HepG2 (cell line): ENCODE measurements at regions not wholly inside any gene's neighbourhood (a gene's known extent, or its start where the extent isn't known, plus 50 kb on each side); places are given as distances from the start of the nearest gene placed in this dataset.

ENCODE experiments used
- CREB3 ChIP-seq: sonication (generic); formaldehyde crosslinking; IDR thresholded peaks from 2 replicates; pipeline ENCODE4 v1.5.0; 2020; ENCODE audit warnings: missing genetic modification reagents
- KDM5A ChIP-seq: fragments of 200-600 bp; sonication (generic); IDR thresholded peaks from 2 replicates; pipeline ENCODE4 v1.7.0; 2018; ENCODE audit warnings: antibody characterized with exemption, mild to moderate bottlenecking, low read length, borderline replicate concordance
- KLF16 ChIP-seq, 2 experiments: sonication (generic) in 1 of 2; formaldehyde crosslinking in 1 of 2; IDR thresholded peaks; 2 replicates each; pipeline versions ENCODE4 v1.6.1 to v1.8.0; 2016 to 2023; ENCODE audit warnings: missing genetic modification reagents in 2 of 2, missing compliant biosample characterization in 1 of 2
- MZF1 ChIP-seq: sonication (generic); formaldehyde crosslinking; IDR thresholded peaks from 2 replicates; pipeline ENCODE4 v1.8.1; 2023; ENCODE audit warnings: mild to moderate bottlenecking, missing genetic modification reagents, borderline replicate concordance
- NFYC ChIP-seq: IDR thresholded peaks from 2 replicates; pipeline ENCODE4 v1.6.1; 2016; ENCODE audit warnings: missing genetic modification reagents, missing compliant biosample characterization
- PREB ChIP-seq: sonication (generic); formaldehyde crosslinking; IDR thresholded peaks from 2 replicates; pipeline ENCODE4 v1.4.0; 2020; ENCODE audit warnings: missing genetic modification reagents
- SMARCC2 ChIP-seq: fragments of 450-650 bp; IDR thresholded peaks from 2 replicates; pipeline ENCODE4 v1.6.1; 2017; ENCODE audit warnings: antibody characterized with exemption, mild to moderate bottlenecking
- SP2 ChIP-seq: sonication (generic); formaldehyde crosslinking; IDR thresholded peaks from 2 replicates; pipeline ENCODE4 v1.5.1; 2020; ENCODE audit warnings: mild to moderate bottlenecking, missing genetic modification reagents
- TAF15 ChIP-seq: fragments of 200-400 bp; formaldehyde crosslinking; IDR thresholded peaks from one replicate; pipeline ENCODE4 v1.6.1; 2018; ENCODE audit warnings: mild to moderate bottlenecking, low read depth, low read length; ENCODE audit not compliant: poor library complexity, severe bottlenecking
- TP53 ChIP-seq: sonication (generic); formaldehyde crosslinking; conservative IDR thresholded peaks from 2 replicates; pipeline ENCODE4 v1.4.0; 2020; ENCODE audit warnings: missing genetic modification reagents
- XBP1 ChIP-seq: sonication (generic); formaldehyde crosslinking; IDR thresholded peaks from 2 replicates; pipeline ENCODE4 v1.5.0; 2020; ENCODE audit warnings: missing genetic modification reagents
- ZFAT ChIP-seq: sonication (generic); formaldehyde crosslinking; conservative IDR thresholded peaks from 2 replicates; pipeline ENCODE4 v1.8.1; 2023; ENCODE audit warnings: missing genetic modification reagents, inconsistent platforms
- ZFYVE20 ChIP-seq: sonication (generic); formaldehyde crosslinking; IDR thresholded peaks from 2 replicates; pipeline ENCODE4 v1.8.0; 2023; ENCODE audit warnings: low read depth, mild to moderate bottlenecking, moderate library complexity, missing genetic modification reagents, borderline replicate concordance
- ZNF17 ChIP-seq: sonication (generic); formaldehyde crosslinking; IDR thresholded peaks from 2 replicates; pipeline ENCODE4 v1.5.0; 2020; ENCODE audit warnings: mild to moderate bottlenecking, missing genetic modification reagents
- ZNF274 ChIP-seq: sonication (generic); formaldehyde crosslinking; IDR thresholded peaks from 2 replicates; pipeline ENCODE4 v1.5.1; 2020; ENCODE audit warnings: mild to moderate bottlenecking, missing genetic modification reagents
- ZNF335 ChIP-seq: sonication (generic); formaldehyde crosslinking; IDR thresholded peaks from 2 replicates; pipeline ENCODE4 v1.4.0; 2020; ENCODE audit warnings: missing genetic modification reagents
- ZNF33B ChIP-seq: sonication (generic); formaldehyde crosslinking; IDR thresholded peaks from 2 replicates; pipeline ENCODE4 v1.5.1; 2020; ENCODE audit warnings: mild to moderate bottlenecking, missing genetic modification reagents
- ZNF367 ChIP-seq: sonication (generic); formaldehyde crosslinking; IDR thresholded peaks from 2 replicates; pipeline ENCODE4 v1.4.0; 2020; ENCODE audit warnings: missing genetic modification reagents, borderline replicate concordance
- ZNF644 ChIP-seq: IDR thresholded peaks from 2 replicates; pipeline ENCODE4 v1.6.1; 2016; ENCODE audit warnings: low read depth
- ZNF737 ChIP-seq: sonication (generic); formaldehyde crosslinking; IDR thresholded peaks from 2 replicates; pipeline ENCODE4 v1.5.0; 2020; ENCODE audit warnings: missing genetic modification reagents, mild to moderate bottlenecking, borderline replicate concordance
- ZNF780A ChIP-seq: sonication (generic); formaldehyde crosslinking; IDR thresholded peaks from 2 replicates; pipeline ENCODE4 v1.8.0; 2022; ENCODE audit warnings: mild to moderate bottlenecking, missing genetic modification reagents, moderate library complexity
- ZNF792 ChIP-seq: IDR thresholded peaks from 2 replicates; pipeline ENCODE4 v1.6.1; 2016
- TF ChIP-seq, protein P1 (sequence below): sonication (generic); formaldehyde crosslinking; IDR thresholded peaks from 2 replicates; pipeline ENCODE4 v1.8.1; 2023; ENCODE audit warnings: missing genetic modification reagents, mild to moderate bottlenecking, borderline replicate concordance
- TF ChIP-seq, protein P2 (sequence below): sonication (generic); formaldehyde crosslinking; IDR thresholded peaks from 2 replicates; pipeline ENCODE4 v1.4.0; 2020; ENCODE audit warnings: missing genetic modification reagents, borderline replicate concordance
- TF ChIP-seq, protein P3 (sequence below): sonication (generic); formaldehyde crosslinking; IDR thresholded peaks from 2 replicates; pipeline ENCODE4 v1.8.0; 2022; ENCODE audit warnings: missing genetic modification reagents, mild to moderate bottlenecking, borderline replicate concordance

GRCh38 chr20:23232679-23233308 lies 117.8 kb upstream of the NXT1 start (continued):
- TF ChIP-seq PREB (CRISPR knock-in tag) (no peak), MZF1 (CRISPR knock-in tag) (no peak), ZNF780A (CRISPR knock-in tag) (no peak), ZFAT (CRISPR knock-in tag) (no peak), XBP1 (CRISPR knock-in tag) (no peak), ZNF17 (CRISPR knock-in tag) (no peak), KDM5A (no peak), ZNF737 (CRISPR knock-in tag) (no peak), ZFYVE20 (no peak), ZNF335 (CRISPR knock-in tag) (no peak), SP2 (CRISPR knock-in tag) (no peak), ZNF644 (CRISPR knock-in tag) (no peak), ZNF274 (no peak), ZNF33B (CRISPR knock-in tag) (no peak), NFYC (no peak), ZNF367 (CRISPR knock-in tag) (no peak), CREB3 (CRISPR knock-in tag) (no peak), ZNF792 (CRISPR knock-in tag) (no peak), SMARCC2 (no peak), KLF16 (CRISPR knock-in tag; IDR thresholded peaks at IDR 0.05) (no peak), TP53 (no peak), TAF15 (no peak)
- TF ChIP-seq, protein P1, sequence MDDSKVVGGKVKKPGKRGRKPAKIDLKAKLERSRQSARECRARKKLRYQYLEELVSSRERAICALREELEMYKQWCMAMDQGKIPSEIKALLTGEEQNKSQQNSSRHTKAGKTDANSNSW (CRISPR knock-in tag), result no peak
- TF ChIP-seq, protein P2, sequence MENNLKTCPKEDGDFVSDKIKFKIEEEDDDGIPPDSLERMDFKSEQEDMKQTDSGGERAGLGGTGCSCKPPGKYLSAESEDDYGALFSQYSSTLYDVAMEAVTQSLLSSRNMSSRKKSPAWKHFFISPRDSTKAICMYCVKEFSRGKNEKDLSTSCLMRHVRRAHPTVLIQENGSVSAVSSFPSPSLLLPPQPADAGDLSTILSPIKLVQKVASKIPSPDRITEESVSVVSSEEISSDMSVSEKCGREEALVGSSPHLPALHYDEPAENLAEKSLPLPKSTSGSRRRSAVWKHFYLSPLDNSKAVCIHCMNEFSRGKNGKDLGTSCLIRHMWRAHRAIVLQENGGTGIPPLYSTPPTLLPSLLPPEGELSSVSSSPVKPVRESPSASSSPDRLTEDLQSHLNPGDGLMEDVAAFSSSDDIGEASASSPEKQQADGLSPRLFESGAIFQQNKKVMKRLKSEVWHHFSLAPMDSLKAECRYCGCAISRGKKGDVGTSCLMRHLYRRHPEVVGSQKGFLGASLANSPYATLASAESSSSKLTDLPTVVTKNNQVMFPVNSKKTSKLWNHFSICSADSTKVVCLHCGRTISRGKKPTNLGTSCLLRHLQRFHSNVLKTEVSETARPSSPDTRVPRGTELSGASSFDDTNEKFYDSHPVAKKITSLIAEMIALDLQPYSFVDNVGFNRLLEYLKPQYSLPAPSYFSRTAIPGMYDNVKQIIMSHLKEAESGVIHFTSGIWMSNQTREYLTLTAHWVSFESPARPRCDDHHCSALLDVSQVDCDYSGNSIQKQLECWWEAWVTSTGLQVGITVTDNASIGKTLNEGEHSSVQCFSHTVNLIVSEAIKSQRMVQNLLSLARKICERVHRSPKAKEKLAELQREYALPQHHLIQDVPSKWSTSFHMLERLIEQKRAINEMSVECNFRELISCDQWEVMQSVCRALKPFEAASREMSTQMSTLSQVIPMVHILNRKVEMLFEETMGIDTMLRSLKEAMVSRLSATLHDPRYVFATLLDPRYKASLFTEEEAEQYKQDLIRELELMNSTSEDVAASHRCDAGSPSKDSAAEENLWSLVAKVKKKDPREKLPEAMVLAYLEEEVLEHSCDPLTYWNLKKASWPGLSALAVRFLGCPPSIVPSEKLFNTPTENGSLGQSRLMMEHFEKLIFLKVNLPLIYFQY (CRISPR knock-in tag), result no peak
- TF ChIP-seq, protein P3, sequence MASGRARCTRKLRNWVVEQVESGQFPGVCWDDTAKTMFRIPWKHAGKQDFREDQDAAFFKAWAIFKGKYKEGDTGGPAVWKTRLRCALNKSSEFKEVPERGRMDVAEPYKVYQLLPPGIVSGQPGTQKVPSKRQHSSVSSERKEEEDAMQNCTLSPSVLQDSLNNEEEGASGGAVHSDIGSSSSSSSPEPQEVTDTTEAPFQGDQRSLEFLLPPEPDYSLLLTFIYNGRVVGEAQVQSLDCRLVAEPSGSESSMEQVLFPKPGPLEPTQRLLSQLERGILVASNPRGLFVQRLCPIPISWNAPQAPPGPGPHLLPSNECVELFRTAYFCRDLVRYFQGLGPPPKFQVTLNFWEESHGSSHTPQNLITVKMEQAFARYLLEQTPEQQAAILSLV (CRISPR knock-in tag), result no peak
